SU-DHL-6 (cell line): ENCODE measurements at regions not wholly inside any gene's neighbourhood (a gene's known extent, or its start where the extent isn't known, plus 50 kb on each side); places are given as distances from the start of the nearest gene placed in this dataset.

Source experiments
- CTCF ChIP-seq: fragments of 200-600 bp; sonication (generic); IDR thresholded peaks from one replicate; pipeline ENCODE4 v1.5.1; 2017; ENCODE audit warnings: antibody characterized with exemption, mild to moderate bottlenecking, low read length, moderate library complexity; ENCODE audit not compliant: insufficient read depth, poor library complexity, severe bottlenecking
- EZH2phosphoT487 ChIP-seq: fragments of 200-600 bp; sonication (generic), shearing (Covaris generic); conservative IDR thresholded peaks from 2 replicates; pipeline ENCODE4 v1.6.1; 2018; ENCODE audit warnings: mild to moderate bottlenecking, antibody characterized with exemption, low read length, moderate library complexity, mixed read lengths

- no peak for TF ChIP-seq CTCF
- no peak for TF ChIP-seq EZH2phosphoT487
Measured at GRCh38 chr3:110301781-110302180, 769.8 kb upstream of the NECTIN3 start.
